Heart left ventricle (tissue), 13 donors: ENCODE measurements at regions not wholly inside any gene's neighbourhood (a gene's known extent, or its start where the extent isn't known, plus 50 kb on each side); places are given as distances from the start of the nearest gene placed in this dataset.

Experiments
- POLR2A ChIP-seq, 2 donors: fragments of 450-650 bp; IDR thresholded peaks; one replicate each; pipeline ENCODE4 v1.6.1; 2017; ENCODE audit warnings: antibody characterized with exemption in 2 of 2, mild to moderate bottlenecking in 2 of 2, moderate library complexity in 2 of 2
- TF ChIP-seq, protein P1 (sequence below), 12 donors: fragments of 200-600 bp; sonication (generic) in 4 of 12; IDR thresholded peaks; one replicate each; pipeline versions ENCODE4 v1.5.0 to v1.8.0; 2018 to 2022; ENCODE audit warnings: antibody characterized with exemption in 12 of 12, mild to moderate bottlenecking in 5 of 12
- donor health status: ischemic (EF 13 %, LVEDD 7.1; RV severe dilation, severe dysfunction).
- donor health status: DM: no; HTN: yes; CAD: no.
- donor health status: DM: no; HTN: no; CAD: no.
- donor health status: ischemic (EF 25% LVEDD 6.9; RV normal size, moderate dysfunction).
- donor health status: ischemic (EF 25% LVEDD 5.7; RV mildly dilated, moderate dysfunction).
- donor health status: ischemic (EF 35%, LVEDD 5.7; RV mildly dilated, moderate dysfunction).
- donor health status: nonischemic (EF 11% LVEDD 7.7; RV severe dilation, severe dysfunction).
- donor health status: DM: yes; HTN: yes; CAD: no.
- donor health status: PGD.
- donor health status: ischemic (EF 29% LVEDD 5.4; RV normal size, mild dysfunction).
- donor health status: nonischemic (EF 23%, LVEDD 6.1; RV moderate dilation, normal function).

DNA sequence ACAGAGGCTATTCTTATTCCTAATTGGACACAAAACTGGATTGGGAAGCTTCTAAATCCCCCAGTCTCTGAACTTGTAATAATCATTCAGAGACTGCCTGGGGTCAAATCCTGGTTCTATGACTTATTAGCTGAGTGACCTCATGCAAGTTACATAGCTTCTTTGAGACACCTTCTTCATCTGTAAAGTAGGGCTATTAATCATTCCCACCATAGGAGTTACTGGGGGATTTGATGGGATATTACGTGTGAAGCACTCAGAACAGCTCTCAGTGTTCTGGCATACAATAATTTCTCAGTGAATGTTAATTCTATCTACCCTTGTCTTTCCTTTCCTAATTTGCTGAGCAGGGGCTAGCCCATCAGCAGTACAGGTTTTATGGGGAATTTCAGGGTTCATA is 256.7 kb upstream of the TNP1 start:
- TF ChIP-seq, protein P1, sequence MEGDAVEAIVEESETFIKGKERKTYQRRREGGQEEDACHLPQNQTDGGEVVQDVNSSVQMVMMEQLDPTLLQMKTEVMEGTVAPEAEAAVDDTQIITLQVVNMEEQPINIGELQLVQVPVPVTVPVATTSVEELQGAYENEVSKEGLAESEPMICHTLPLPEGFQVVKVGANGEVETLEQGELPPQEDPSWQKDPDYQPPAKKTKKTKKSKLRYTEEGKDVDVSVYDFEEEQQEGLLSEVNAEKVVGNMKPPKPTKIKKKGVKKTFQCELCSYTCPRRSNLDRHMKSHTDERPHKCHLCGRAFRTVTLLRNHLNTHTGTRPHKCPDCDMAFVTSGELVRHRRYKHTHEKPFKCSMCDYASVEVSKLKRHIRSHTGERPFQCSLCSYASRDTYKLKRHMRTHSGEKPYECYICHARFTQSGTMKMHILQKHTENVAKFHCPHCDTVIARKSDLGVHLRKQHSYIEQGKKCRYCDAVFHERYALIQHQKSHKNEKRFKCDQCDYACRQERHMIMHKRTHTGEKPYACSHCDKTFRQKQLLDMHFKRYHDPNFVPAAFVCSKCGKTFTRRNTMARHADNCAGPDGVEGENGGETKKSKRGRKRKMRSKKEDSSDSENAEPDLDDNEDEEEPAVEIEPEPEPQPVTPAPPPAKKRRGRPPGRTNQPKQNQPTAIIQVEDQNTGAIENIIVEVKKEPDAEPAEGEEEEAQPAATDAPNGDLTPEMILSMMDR (IDR thresholded peaks at IDR 0.05) = no peak
- no peak for TF ChIP-seq POLR2A (IDR thresholded peaks at IDR 0.05)
